Ecto neural progenitor cell (in vitro differentiated cells): ENCODE measurements at regions not wholly inside any gene's neighbourhood (a gene's known extent, or its start where the extent isn't known, plus 50 kb on each side); places are given as distances from the start of the nearest gene placed in this dataset.
"Not testable (repeated sequence)": the region's sequence is repeated elsewhere in the genome, so short reads cannot be mapped to it uniquely, and the experiment has no call there.

Experiments used
- DNase-seq: peaks from one replicate; pipeline ENCODE4 v3.0.0-alpha.2; 2018; ENCODE audit warnings: low spot score

DNA sequence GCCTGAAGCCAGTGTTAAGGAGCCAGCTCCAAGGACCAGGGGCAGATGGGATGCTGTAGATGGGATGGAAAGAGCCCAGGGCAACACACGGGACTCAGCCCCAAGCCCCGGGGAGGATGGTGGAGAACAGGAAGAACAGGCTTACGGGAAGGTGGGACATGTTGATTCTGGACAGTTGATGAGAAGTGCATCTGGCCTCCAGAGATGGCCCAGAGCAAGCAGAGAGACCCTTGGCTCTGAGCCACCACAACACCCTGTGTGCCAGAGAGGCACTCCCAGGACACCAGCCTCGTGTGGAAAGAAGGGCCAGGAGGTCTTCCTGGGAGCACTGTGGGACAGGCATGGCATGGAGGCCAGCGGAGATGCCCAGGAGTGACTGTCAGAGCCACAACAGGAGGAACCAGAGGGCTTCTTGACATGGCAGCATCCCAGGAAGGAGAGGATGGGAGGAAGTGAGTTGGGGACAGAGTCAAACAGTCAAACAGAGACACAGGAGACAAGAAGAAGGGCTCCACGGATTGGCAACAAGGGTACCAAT lies 156.3 kb upstream of the MVB12B start:
- no peak for DNase-seq

DNA sequence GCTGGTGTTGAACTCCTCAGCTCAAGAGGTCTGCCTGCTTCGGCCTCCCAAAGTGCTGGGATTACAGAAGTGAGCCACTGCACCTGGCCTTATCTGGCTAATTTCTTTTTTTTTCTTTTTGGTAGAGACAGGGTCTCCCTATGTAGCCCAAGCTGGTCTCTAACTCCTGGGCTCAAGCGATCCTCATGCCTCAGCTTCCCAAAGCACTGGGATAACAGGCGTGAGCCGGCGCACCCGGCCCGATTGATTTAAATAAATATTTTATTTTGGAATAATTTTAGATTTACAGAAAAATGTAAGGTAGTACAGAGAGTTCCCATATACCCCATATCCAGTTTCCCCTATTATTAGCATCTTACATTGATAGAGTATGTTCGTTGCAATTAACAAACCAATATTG lies 155.0 kb upstream of the MVB12B start:
- no peak for DNase-seq

- no peak for DNase-seq
Observed at GRCh38 chr9:126173401-126173800, 153.2 kb upstream of the MVB12B start.

- DNase-seq: no peak
Observed at GRCh38 chr9:126173929-126174328, 152.7 kb upstream of the MVB12B start.

GRCh38 chr9:126183266-126183665 lies 143.4 kb upstream of the MVB12B start:
- no peak for DNase-seq

- not testable (repeated sequence) for DNase-seq
Observed at GRCh38 chr9:126190994-126191393, 135.6 kb upstream of the MVB12B start.

- DNase-seq: no peak
Observed at GRCh38 chr9:126198854-126199253, 127.8 kb upstream of the MVB12B start.

DNA sequence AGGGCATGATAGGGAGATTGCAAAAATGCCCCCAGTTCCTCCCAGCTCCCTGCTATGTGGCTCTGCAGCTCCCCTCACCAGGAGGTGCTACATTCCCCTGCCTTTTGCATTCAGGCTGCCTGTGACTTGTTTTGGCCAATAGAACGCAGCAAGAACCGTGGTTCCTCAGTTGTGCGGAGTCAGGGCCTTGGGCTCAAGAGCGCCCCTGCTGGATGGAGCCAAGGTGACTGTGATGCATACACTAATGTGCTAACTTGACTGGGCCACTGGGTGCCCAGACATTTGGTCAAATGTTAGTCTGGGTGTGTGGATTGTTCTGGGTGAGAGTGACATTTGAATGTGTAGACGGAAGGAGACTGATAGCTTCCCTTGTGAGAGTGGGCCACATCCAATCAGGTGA lies 123.3 kb upstream of the MVB12B start:
- DNase-seq: no peak

DNA sequence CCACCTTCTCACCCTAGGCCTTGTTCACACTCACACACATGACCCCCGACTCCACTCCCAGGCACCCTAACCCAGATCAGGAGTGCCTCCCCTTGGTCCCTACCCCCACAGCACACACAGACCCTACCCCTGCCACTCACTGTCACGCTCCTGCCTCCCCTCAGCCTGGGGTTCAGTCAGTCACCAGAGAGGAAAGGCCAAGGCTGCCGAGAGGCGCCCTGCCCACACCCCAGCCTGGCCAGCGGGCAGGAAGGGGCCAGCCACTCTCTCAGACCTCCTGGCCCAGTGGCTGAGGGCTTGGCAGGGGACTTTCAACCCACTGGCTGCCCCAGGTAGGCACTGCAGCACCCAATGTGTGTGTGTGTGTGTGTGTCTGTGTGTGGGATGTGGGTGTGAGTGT lies 122.4 kb upstream of the MVB12B start:
- DNase-seq: no peak

- no peak for DNase-seq
Observed at GRCh38 chr9:126204708-126205225, 121.9 kb upstream of the MVB12B start.

- DNase-seq: no peak
Observed at GRCh38 chr9:126205265-126205664, 121.4 kb upstream of the MVB12B start.

DNA sequence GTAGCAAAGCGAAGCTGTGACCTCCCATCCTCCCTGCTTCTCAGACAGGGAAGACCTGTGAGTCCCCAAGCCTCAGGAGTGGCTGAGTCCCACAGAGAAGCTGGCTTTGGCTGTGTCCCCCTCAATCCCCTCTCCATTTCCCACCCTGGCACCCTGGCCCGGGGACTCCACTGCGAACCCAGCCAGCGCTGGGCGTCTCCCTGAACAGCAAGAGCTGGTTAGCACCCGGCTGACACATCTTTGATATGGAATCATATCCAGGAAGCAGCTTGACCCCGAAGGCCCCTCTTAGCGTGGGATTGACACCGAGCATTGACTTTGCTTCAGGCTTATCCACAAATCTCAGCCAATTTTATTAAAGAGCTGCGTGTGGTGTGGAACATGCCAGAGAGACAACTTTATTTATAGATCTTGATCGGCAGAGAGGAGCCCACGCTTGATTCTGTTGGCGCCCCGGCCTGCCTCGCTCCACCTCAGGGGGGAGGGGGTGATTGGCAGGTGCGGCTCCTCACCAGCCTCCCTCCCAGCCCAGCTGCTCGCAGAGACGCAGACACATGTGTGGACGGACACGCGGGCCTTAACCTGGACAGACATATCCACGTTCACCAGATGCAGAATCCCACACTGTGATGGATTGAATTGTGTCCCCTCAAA lies 120.7 kb upstream of the MVB12B start:
- DNase-seq: no peak

GRCh38 chr9:126207256-126207655 lies 119.4 kb upstream of the MVB12B start:
- DNase-seq: no peak

GRCh38 chr9:126208216-126208758 lies 118.3 kb upstream of the MVB12B start:
- no peak for DNase-seq

DNA sequence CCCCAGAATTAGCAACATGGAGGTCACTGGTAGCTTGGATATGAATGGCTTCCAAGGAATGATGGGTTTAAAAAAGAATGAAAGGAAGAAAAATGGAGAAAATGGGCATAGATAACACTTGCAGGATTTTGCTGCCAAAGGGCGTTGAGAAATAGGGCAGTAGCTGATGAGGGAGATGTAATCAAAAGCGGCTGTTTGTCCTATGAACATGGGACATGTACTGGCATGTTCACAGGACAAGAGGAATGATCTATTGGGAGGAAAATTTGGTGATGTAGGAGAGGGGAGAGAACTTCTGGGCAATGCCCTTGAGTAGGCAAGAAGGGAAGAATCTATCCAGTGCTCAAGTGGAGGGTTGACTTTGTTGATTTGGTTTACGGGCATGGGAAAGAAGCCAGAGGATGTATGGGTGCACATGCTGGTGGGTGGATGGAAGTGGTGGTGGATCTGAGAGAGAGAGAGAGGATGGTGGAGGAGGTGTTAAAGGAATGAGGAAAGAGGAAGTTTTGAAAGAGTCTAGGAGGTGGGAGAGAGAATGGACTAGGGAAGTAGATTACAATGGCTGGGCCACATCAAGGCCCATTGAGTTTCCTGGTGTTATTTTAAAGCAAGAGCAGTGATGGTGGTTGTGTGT lies 115.1 kb upstream of the MVB12B start:
- DNase-seq: no peak

DNA sequence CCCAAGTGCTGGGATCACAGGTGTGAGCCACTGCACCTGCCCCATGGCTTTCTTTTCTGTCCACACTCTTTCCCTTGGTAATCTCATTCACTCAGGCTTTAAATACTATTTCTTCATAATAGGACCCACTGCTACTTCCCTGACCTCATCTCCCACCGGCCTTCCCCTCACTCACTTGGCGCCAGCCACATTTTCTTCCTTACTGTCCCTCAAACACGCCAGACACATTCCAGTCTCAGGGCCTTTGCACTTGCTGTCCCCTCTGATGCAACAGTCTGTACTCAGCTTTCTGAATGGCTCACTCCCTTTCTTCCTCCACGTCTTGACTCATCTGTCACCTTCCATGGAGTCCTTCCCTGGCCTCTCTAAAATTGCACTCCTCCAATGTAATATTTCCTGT lies 111.1 kb upstream of the MVB12B start:
- DNase-seq: no peak

DNA sequence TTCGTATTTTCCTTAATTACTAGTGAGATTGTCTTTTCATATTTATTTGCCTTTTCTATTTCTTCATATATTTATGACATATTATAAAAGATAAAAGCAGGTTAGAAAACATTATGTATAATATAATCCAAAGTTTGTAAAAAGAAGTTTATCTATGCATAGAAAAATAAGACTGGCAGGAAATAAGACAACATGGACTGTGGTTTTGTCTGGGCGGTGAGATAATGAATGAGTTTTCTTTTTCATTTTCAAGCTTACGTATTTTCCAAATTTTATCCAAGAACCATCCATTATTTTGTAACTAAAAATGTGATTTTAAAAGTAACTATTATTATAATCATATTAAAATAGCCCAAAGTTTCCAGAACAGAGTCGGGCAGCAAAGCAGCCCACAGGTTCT lies 109.8 kb upstream of the MVB12B start:
- no peak for DNase-seq

DNA sequence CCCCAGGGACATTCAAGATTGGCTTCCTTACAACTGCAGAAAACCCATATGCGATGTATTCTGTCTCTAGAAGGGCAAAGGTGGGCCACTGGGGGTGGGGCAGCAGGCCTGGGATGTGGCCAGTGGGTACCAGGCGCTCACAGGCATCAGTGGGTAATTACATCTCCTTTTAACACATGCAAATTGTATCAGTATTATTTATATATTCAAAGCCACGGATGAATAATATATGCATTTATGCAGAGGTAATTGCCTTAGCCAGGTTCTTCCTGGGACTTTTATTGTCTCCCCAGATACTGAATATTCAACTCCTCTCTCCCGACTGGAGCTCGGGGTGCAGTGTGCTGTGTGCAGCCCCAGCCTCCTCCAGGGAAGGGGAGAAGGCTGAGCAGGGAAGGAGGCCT lies 109.4 kb upstream of the MVB12B start:
- DNase-seq: no peak

- no peak for DNase-seq
Observed at GRCh38 chr9:126217797-126218196, 108.8 kb upstream of the MVB12B start.

DNA sequence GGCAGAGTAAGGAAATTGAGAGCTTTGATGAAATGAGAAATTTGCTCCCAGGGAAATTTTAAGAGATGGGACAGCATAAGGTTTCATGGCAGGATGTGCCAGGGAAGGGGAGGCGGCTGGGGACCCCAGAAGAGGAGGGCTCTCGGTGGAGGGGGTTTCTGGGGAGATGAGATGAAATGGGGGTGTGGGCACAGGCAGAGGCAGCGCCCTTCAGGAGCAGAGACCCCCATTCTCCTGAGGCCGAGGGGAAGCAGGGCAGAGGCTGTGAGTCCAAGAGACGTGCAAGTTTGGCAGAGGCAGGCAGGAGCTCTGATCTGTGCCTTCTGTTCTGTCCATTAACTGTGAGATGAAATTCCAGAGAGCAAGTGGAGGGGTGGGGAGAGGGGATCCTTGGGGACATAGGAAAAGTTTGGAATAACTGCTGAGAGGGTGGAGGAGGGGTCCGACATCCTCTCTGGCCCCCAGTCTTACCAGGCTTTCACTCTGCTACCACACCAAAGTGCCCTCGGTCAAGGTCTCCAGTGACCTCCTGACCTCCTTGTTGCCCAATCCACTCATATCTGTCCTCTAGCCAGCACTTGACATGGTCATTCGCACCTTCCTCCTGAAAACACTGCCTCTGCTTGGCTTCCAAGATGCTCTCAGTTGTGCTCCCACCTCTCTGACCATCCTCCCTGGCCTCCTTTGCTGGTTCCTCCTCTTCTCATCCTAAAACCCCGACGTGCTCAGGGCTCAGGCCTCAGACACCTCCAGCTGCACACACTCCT lies 108.1 kb upstream of the MVB12B start:
- DNase-seq: no peak

DNA sequence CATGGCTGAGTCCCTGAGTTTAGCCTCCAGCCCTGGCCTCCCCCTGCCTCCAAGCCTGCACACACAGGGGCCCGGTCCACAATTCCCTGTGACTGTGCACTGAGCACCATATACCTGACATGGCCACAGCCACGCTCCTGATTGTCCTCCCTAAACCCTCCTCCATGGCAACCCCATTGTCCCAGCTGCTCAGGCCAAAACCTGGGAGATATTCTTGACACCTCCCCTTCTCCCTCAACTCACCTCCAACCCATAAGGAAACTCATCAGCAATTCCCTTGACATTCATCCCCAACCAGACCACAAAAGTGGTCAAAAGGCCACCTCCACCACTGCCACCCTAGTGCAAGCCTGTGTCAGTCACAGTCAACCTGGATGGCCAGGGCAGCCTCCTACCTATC lies 107.5 kb upstream of the MVB12B start:
- DNase-seq: no peak

DNA sequence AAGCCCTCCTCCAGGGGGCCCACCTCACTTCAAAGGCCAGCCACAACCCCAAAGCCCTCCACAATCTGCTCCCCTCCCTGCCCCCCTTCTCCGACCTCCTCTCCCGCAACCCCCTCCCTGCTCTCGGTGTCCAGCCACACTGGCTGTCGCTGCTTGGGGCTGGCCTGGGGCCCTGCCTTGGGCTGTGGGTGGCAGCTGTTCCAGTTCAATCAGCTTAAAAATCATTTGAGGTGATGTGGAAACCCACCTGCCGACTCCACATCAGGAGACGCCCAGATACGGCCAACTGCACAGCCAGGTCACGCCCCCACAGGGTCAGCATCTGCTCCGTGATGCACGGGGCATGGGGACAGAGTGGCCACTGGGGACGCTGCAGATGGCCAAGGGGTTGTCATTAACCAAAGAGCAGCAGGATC lies 107.0 kb upstream of the MVB12B start:
- no peak for DNase-seq

- DNase-seq: no peak
Observed at GRCh38 chr9:126221480-126221879, 105.1 kb upstream of the MVB12B start.
